ENCODE measurements at regions not wholly inside any gene's neighbourhood (a gene's known extent, or its start where the extent isn't known, plus 50 kb on each side); places are given as distances from the start of the nearest gene placed in this dataset.

- no peak for ATAC-seq
- no peak overlapping the region for H3K4me3 ChIP-seq
- H3K9me3 ChIP-seq = no peaks in the 10 kb centered on the region
- TF ChIP-seq CTCF (IDR thresholded peaks at IDR 0.05) (no peak), EP300 (IDR thresholded peaks at IDR 0.05) (no peak), POLR2AphosphoS5 (IDR thresholded peaks at IDR 0.05) (no peak), POLR2A (IDR thresholded peaks at IDR 0.05) (no peak)
- no peaks in the 10 kb centered on the region for H3K36me3 ChIP-seq
- H3K27me3 ChIP-seq = no peaks in the 10 kb centered on the region
- H3K4me1 ChIP-seq = no peaks in the 10 kb centered on the region
- WGBS, 2 donors (ENCODE audit: low coverage in 1 of 2) = 76 to 87% methylated on average over 3 to 8 of the region's 8 CpGs
- H3K27ac ChIP-seq = no peak overlapping the region
Measured at GRCh38 chr16:72228014-72228413, 56.1 kb upstream of the PMFBP1 start.

- H3K27ac ChIP-seq = no peak overlapping the region
- H3K27me3 ChIP-seq = no peaks in the 10 kb centered on the region
- no peaks in the 10 kb centered on the region for H3K36me3 ChIP-seq
- WGBS, 2 donors (ENCODE audit: low coverage in 1 of 2) = 83 to 88% methylated on average over 2 of the region's 3 CpGs
- no peaks in the 10 kb centered on the region for H3K4me1 ChIP-seq
- H3K4me3 ChIP-seq = no peak overlapping the region
- no peaks in the 10 kb centered on the region for H3K9me3 ChIP-seq
- TF ChIP-seq EP300 (IDR thresholded peaks at IDR 0.05) (no peak), POLR2AphosphoS5 (IDR thresholded peaks at IDR 0.05) (no peak)
- ATAC-seq = no peak
Measured at GRCh38 chr16:72226136-72226535, 54.2 kb upstream of the PMFBP1 start.

DNA sequence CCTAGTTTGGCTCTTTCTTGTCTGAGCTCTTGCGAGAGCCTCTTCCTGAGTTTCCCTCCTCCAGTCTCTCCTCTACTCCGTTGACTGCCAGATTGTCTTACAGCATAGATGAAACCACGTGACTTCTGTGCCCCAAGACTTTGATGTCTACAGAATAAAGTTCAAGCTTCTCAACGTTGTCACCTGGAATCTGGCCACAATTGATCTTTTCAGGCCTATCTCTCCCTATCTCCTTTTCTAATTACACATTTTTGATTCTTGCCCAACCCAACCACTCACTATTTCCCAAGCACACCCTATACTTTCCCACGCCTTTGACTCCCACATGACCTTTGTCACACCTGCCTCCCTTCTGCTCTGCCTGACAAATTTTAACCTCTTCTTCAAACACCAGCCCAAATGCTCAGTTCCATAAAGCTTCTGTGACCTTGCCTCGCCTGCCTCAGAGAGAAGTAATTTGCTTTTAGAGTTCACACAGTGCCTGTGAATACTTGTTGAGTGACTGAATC, 52.4 kb upstream of the PMFBP1 start:
- 78 to 86% methylated on average over 5 to 6 of the region's 6 CpGs for WGBS, 2 donors (ENCODE audit: low coverage in 1 of 2)
- Histone ChIP-seq H3K36me3 (no peaks in the 10 kb centered on the region), H3K4me3 (no peak overlapping the region), H3K27me3 (no peaks in the 10 kb centered on the region), H3K4me1 (no peaks in the 10 kb centered on the region), H3K27ac (no peak overlapping the region), H3K9me3 (no peaks in the 10 kb centered on the region)
- no peak for TF ChIP-seq EP300 (IDR thresholded peaks at IDR 0.05)
- no peak for TF ChIP-seq POLR2AphosphoS5 (IDR thresholded peaks at IDR 0.05)
- TF ChIP-seq POLR2A (IDR thresholded peaks at IDR 0.05) = no peak
- ATAC-seq = no peak

DNA sequence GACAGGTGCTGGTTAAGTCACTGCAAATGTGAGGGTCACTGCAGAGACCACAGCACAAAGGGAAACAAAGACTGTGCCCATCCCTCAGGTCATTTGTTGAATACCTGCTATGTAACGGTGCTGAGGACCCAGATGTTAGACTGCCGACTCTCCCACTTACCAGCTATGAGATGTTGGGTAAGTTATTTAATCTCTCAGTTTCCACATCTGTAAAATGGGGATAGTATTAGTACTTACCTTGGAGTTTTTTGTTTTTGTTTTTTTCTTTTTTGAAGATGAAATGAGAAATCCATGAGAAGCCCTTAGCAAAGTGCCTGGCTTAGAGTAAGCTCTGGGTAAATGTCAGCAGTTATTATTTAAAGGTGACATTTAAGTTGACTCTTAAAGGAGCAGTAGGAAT, 50.5 kb upstream of the PMFBP1 start:
- H3K4me3 ChIP-seq = no peak overlapping the region
- no peak overlapping the region for H3K27ac ChIP-seq
- no peaks in the 10 kb centered on the region for H3K27me3 ChIP-seq
- H3K36me3 ChIP-seq = no peaks in the 10 kb centered on the region
- WGBS, 2 donors (ENCODE audit: low coverage in 1 of 2) = 50 to 100% methylated on average over 2 of the region's 2 CpGs
- TF ChIP-seq POLR2AphosphoS5 (IDR thresholded peaks at IDR 0.05) (no peak), CTCF (IDR thresholded peaks at IDR 0.05) (no peak), EP300 (IDR thresholded peaks at IDR 0.05) (no peak), POLR2A (IDR thresholded peaks at IDR 0.05) (no peak)
- H3K4me1 ChIP-seq = no peaks in the 10 kb centered on the region
- H3K9me3 ChIP-seq = no peaks in the 10 kb centered on the region
- no peak for ATAC-seq

Small RNA genes in the stretch of these regions (small RNA-seq; reads per million reads assigned to genes)
- gene RF00026 (0 reads per million in 4 donors), gene RNU7-90P (0 reads per million in 4 donors)
